ENCODE measurements at regions not wholly inside any gene's neighbourhood (a gene's known extent, or its start where the extent isn't known, plus 50 kb on each side); places are given as distances from the start of the nearest gene placed in this dataset.
"Not testable (repeated sequence)": the region's sequence is repeated elsewhere in the genome, so short reads cannot be mapped to it uniquely, and the experiment has no call there.

GRCh38 chr7:28333548-28333947, 78.8 kb upstream of the CREB5 start:
- TF ChIP-seq CTCF, EZH2, EZH2phosphoT487 (IDR thresholded peaks at IDR 0.05): not testable (repeated sequence)

All from neural progenitor cell (in vitro differentiated cells).